HepG2 (cell line): ENCODE measurements at regions not wholly inside any gene's neighbourhood (a gene's known extent, or its start where the extent isn't known, plus 50 kb on each side); places are given as distances from the start of the nearest gene placed in this dataset.
A peak's percentile ranks its signal among the peaks of the same experiment; 100 is the strongest.

ENCODE experiments used
- ATAC-seq: fragments of 200-7000 bp; cut with Tn5 transposase; 3 replicates; pipeline ENCODE4 v1.9.1; 2020; ENCODE audit warnings: mild to moderate bottlenecking, moderate library complexity
- BruUV-seq: library from RNA; stranded (reverse); fragments of 400-500 nt; replicated peaks from 2 replicates; lab custom pipeline; 2021; lab: Mats Ljungman, UMichigan
- CTCF ChIA-PET: fragments of 300-600 bp; formaldehyde crosslinking; extraction: SDS; loops from one replicate; lab custom pipeline; 2021; ENCODE audit warnings: low total read pairs, inconsistent platforms, low intra/inter-chr PET ratio; lab: Yijun Ruan, JAX
- POLR2A ChIA-PET: fragments of 350-600 bp; sonication (Branson Sonifier 250); formaldehyde crosslinking; loops from one replicate; lab custom pipeline; 2020; ENCODE audit warnings: antibody characterized with exemption, inconsistent platforms; lab: Yijun Ruan, JAX
- DNase-seq: peaks from one replicate; pipeline ENCODE4 v3.0.0-alpha.2; 2015; ENCODE audit warnings: low spot score
- FAIRE-seq: peaks from 3 replicates; lab custom pipeline; 2011; peaks lifted over from hg19 to GRCh38; lab: Jason Lieb, UNC
- H2AFZ ChIP-seq: one replicate; pipeline ENCODE4 v1.6.1; 2011; ENCODE audit warnings: low read length, inconsistent platforms
- H3K27ac ChIP-seq: fragments of 300-600 bp; 3 replicates; pipeline ENCODE4 v1.8.0; 2011; ENCODE audit warnings: mixed run types, mild to moderate bottlenecking, mixed read lengths, low read length, inconsistent platforms; ENCODE audit not compliant: insufficient read depth; ENCODE audit errors: extremely low read length
- H3K27me3 ChIP-seq, 2 experiments: fragments of 200-600 bp in 1 of 2; 2 replicates in 1 of 2; 3 replicates in 1 of 2; pipeline versions ENCODE4 v1.6.0 to v1.8.0; 2011; ENCODE audit warnings: low read length in 2 of 2, mild to moderate bottlenecking in 2 of 2, moderate library complexity in 2 of 2, inconsistent platforms in 1 of 2; ENCODE audit not compliant: insufficient read depth in 2 of 2, control insufficient read depth in 1 of 2
- H3K36me3 ChIP-seq, 2 experiments: fragments of 200-600 bp in 1 of 2; replicated peaks in 1 of 2; 2 replicates in 1 of 2; 3 replicates in 1 of 2; pipeline versions ENCODE4 v1.5.1 to v1.8.0; 2011; ENCODE audit warnings: low read length in 2 of 2, inconsistent platforms in 1 of 2; ENCODE audit not compliant: insufficient read depth in 2 of 2, control insufficient read depth in 1 of 2
- H3K4me1 ChIP-seq: 2 replicates; pipeline ENCODE4 v1.5.1; 2012; ENCODE audit warnings: low read length, inconsistent platforms; ENCODE audit not compliant: insufficient read depth
- H3K4me2 ChIP-seq: 2 replicates; pipeline ENCODE4 v1.6.0; 2011; ENCODE audit warnings: low read depth, low read length, inconsistent platforms
- H3K4me3 ChIP-seq, 3 experiments: fragments of 200-600 bp in 1 of 3; sonication (generic), shearing (Covaris generic) in 1 of 3; replicated peaks in 1 of 3; 2 replicates each; pipeline ENCODE4 v1.5.1; 2011 to 2016; ENCODE audit warnings: low read length in 3 of 3, inconsistent platforms in 2 of 3, low read depth in 2 of 3, mild to moderate bottlenecking in 2 of 3, control low read depth in 1 of 3, mixed read lengths in 1 of 3; ENCODE audit not compliant: insufficient read depth in 1 of 3
- H3K79me2 ChIP-seq: one replicate; pipeline ENCODE4 v1.6.1; 2011; ENCODE audit warnings: low read length, inconsistent platforms; ENCODE audit not compliant: insufficient read depth
- H3K9ac ChIP-seq: 2 replicates; pipeline ENCODE4 v1.6.0; 2011; ENCODE audit warnings: mild to moderate bottlenecking, low read depth, low read length, inconsistent platforms; ENCODE audit not compliant: insufficient read depth
- H3K9me3 ChIP-seq: 2 replicates; pipeline ENCODE4 v1.5.1; 2012; ENCODE audit warnings: mild to moderate bottlenecking, low read length
- H4K20me1 ChIP-seq: 2 replicates; pipeline ENCODE4 v1.6.0; 2011; ENCODE audit warnings: inconsistent platforms, mild to moderate bottlenecking, low read length, moderate library complexity; ENCODE audit not compliant: insufficient read depth
- ARID2 ChIP-seq: sonication (generic); formaldehyde crosslinking; IDR thresholded peaks from 2 replicates; pipeline ENCODE4 v1.8.1; 2022; ENCODE audit warnings: mild to moderate bottlenecking, missing genetic modification reagents, borderline replicate concordance
- ATF7 ChIP-seq, 2 experiments: fragments of 450-650 bp in 1 of 2; sonication (generic) in 1 of 2; formaldehyde crosslinking in 1 of 2; IDR thresholded peaks; 2 replicates each; pipeline versions ENCODE4 v1.4.0 to v1.6.1; 2016 to 2020; ENCODE audit warnings: antibody characterized with exemption in 1 of 2, mild to moderate bottlenecking in 1 of 2, missing genetic modification reagents in 1 of 2
- CREM ChIP-seq, 2 experiments: sonication (generic) in 1 of 2; formaldehyde crosslinking in 1 of 2; IDR thresholded peaks; 2 replicates each; pipeline versions ENCODE4 v1.4.0 to v1.6.1; 2016 to 2020; ENCODE audit warnings: antibody characterized with exemption in 1 of 2, mild to moderate bottlenecking in 1 of 2, missing genetic modification reagents in 1 of 2
- PLRG1 ChIP-seq: fragments of 450-650 bp; conservative IDR thresholded peaks from 2 replicates; pipeline ENCODE4 v1.6.1; 2016
- SATB2 ChIP-seq: sonication (generic); formaldehyde crosslinking; IDR thresholded peaks from 2 replicates; pipeline ENCODE4 v1.5.0; 2020; ENCODE audit warnings: missing genetic modification reagents
- ZNF207 ChIP-seq: fragments of 450-650 bp; IDR thresholded peaks from 2 replicates; pipeline ENCODE4 v1.6.1; 2016; ENCODE audit warnings: antibody characterized with exemption, borderline replicate concordance
- ZNF317 ChIP-seq: sonication (generic); formaldehyde crosslinking; IDR thresholded peaks from 2 replicates; pipeline ENCODE4 v1.5.0; 2020; ENCODE audit warnings: mild to moderate bottlenecking, missing genetic modification reagents
- ZNF501 ChIP-seq: sonication (generic); formaldehyde crosslinking; IDR thresholded peaks from 2 replicates; pipeline ENCODE4 v1.5.1; 2020; ENCODE audit warnings: mild to moderate bottlenecking, moderate library complexity, missing genetic modification reagents
- ZNF629 ChIP-seq: sonication (generic); formaldehyde crosslinking; conservative IDR thresholded peaks from 2 replicates; pipeline ENCODE4 v1.5.0; 2020; ENCODE audit warnings: missing genetic modification reagents
- whole genome bisulfite sequencing: methylation state at CpG from one replicate; pipeline ENCODE4 v1.1.6; 2017; ENCODE audit warnings: low lambda C conversion rate; 5-methylcytosine and 5-hydroxymethylcytosine counted together
- in situ Hi-C: cut with HindIII; loops from 2 replicates; pipeline ENCODE4 v1.10.0; 2017; ENCODE audit warnings: low pct_unique_long_range_greater_than_20kb; ENCODE audit not compliant: extremely low pct_ligation_motif_present
- intact Hi-C: fragments of 100-400 bp; cut with micrococcal nuclease; formaldehyde crosslinking; loops from one replicate; pipeline ENCODE4 v1.10.0; 2022; ENCODE audit not compliant: unreplicated experiment

DNA sequence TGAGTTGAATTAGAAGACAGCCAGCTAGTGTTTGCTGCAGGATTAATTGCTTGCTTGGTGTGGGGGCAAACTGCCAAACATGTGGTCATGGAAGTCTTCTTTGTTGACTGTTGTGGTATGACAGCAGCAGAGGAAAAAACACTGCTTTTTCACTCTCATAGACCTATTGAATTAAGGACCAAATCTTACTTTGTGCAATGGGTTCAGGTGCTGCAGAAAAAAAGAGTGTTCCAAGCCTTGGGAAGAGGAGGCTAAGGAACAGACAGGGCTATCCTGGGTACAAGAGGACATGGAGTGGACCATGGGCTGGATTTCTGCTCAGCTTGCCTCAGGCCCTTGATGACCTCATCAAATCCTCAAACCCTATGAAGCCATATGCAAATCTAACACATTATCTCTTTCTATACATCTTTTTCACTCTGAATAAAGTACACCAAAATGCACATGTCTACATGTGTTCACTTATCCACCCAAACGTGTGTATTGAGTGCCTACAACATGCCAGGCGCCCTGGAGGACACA is 61.5 kb downstream of the SIPA1L2 start:
- BruUV-seq: no TSS peak
- whole genome bisulfite sequencing: 0% methylated on average over 2 of the region's 2 CpGs
- in situ Hi-C loops: no loop called here

DNA sequence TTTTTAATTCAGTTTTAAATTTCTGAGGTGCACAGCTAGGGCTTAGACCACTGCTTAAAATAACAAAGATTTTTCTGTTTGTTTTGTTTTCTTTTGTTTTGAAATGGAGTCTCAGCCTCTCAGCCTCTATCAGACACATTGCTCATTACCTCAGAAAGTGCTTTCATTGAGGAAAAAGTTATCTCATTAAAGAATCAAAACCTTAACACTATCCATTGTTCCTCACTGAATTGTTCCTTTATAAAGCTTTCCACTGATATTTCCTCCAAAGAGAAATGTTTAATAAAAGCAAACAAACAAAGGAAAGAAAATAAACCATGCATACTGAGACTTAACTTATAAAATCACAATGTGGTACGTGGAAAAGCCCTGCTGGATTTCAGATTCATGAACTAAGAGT is 63.8 kb downstream of the SIPA1L2 start:
- Histone ChIP-seq H3K9me3 (no peaks in the 10 kb centered on the region), H3K9ac (no peak overlapping the region), H3K4me1 (no peaks in the 10 kb centered on the region), H4K20me1 (no peaks in the 10 kb centered on the region), H3K4me3 (no peak overlapping the region), H3K79me2 (no peaks in the 10 kb centered on the region), H3K27ac (no peak overlapping the region), H2AFZ (no peak overlapping the region), H3K4me2 (no peak overlapping the region), H3K36me3 (no peaks in the 10 kb centered on the region), H3K27me3 (no peaks in the 10 kb centered on the region)
- WGBS: 0% methylated on average over 1 of the region's 1 CpG
- no TSS peak for BruUV-seq
- DNase-seq (no peak), ATAC-seq (no peak), FAIRE-seq (no peak)
- in situ Hi-C loops: no loop called here
- CTCF ChIA-PET: no interaction called here
- intact Hi-C loops: no loop called here
- POLR2A ChIA-PET: no interaction called here
- TF ChIP-seq ZNF207 (no peak), CREM (IDR thresholded peaks at IDR 0.05) (no peak), CREM (CRISPR knock-in tag; IDR thresholded peaks at IDR 0.05) (no peak), SATB2 (CRISPR knock-in tag) (no peak), ARID2 (CRISPR knock-in tag) (no peak), ZNF629 (CRISPR knock-in tag) (no peak), ZNF317 (CRISPR knock-in tag) (no peak)

More for the DNA sequence above, 61.5 kb downstream of the SIPA1L2 start:
- Histone ChIP-seq H2AFZ (no peak overlapping the region), H3K4me1 (no peaks in the 10 kb centered on the region), H4K20me1 (no peaks in the 10 kb centered on the region), H3K9ac (no peak overlapping the region), H3K4me3 (no peak overlapping the region), H3K79me2 (no peaks in the 10 kb centered on the region), H3K27ac (no peak overlapping the region), H3K36me3 (no peaks in the 10 kb centered on the region), H3K4me2 (no peak overlapping the region), H3K9me3 (no peaks in the 10 kb centered on the region), H3K27me3 (no peaks in the 10 kb centered on the region)
- ATAC-seq (no peak), FAIRE-seq (no peak), DNase-seq (no peak)
- CTCF ChIA-PET: no interaction called here
- intact Hi-C loops: no loop called here
- TF ChIP-seq ATF7 (IDR thresholded peaks at IDR 0.05): peak; percentile 40
- no peak for TF ChIP-seq ATF7 (CRISPR knock-in tag; IDR thresholded peaks at IDR 0.05)
- no peak for TF ChIP-seq ZNF501 (CRISPR knock-in tag)
- no peak for TF ChIP-seq PLRG1
- POLR2A ChIA-PET: no interaction called here
